ENCODE measurements at regions not wholly inside any gene's neighbourhood (a gene's known extent, or its start where the extent isn't known, plus 50 kb on each side); places are given as distances from the start of the nearest gene placed in this dataset.

- H3K4me1 ChIP-seq (ENCODE audit: control insufficient read depth, insufficient read depth, low read length) = no peaks in the 10 kb centered on the region
- no peak overlapping the region for H3K27ac ChIP-seq (ENCODE audit: low read depth, low read length)
- no peaks in the 10 kb centered on the region for H3K9me3 ChIP-seq (ENCODE audit: control insufficient read depth, insufficient read depth, low read length)
- H3K36me3 ChIP-seq (ENCODE audit: control insufficient read depth, insufficient read depth, low read length) = no peaks in the 10 kb centered on the region
- H3K27me3 ChIP-seq (ENCODE audit: control insufficient read depth, insufficient read depth, low read length) = no peaks in the 10 kb centered on the region
- H3K9ac ChIP-seq (ENCODE audit: low read depth, low read length) = no peak overlapping the region
- no peak overlapping the region for H3K4me3 ChIP-seq (ENCODE audit: low read depth, low read length)
Observed at GRCh38 chr11:112844517-112844916, 116.7 kb upstream of the NCAM1 start.

DNA sequence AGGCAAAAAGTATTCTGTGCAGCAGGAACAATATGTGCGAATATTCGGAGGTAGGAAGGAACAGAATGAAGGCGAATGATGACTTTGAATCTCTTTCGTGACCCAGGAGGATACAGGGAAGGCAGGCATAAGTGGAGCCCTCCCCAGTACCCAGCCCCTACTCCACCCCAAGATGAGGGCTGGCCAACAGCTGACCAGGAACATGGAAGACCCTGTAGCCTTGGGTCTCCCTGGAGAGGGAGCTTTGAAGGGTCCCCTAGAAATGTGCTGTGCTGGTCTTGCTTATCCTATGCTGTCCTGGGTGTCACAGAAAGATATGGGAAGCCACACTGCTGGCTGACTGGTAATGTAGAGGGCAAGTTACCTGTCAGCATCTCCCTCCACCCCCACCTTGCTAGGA is 113.7 kb upstream of the NCAM1 start:
- H3K9me3 ChIP-seq (ENCODE audit: control insufficient read depth, insufficient read depth, low read length) = no peaks in the 10 kb centered on the region
- no peak overlapping the region for H3K9ac ChIP-seq (ENCODE audit: low read depth, low read length)
- no peaks in the 10 kb centered on the region for H3K4me1 ChIP-seq (ENCODE audit: control insufficient read depth, insufficient read depth, low read length)
- H3K4me3 ChIP-seq (ENCODE audit: low read depth, low read length) = no peak overlapping the region
- no peaks in the 10 kb centered on the region for H3K27me3 ChIP-seq (ENCODE audit: control insufficient read depth, insufficient read depth, low read length)
- H3K36me3 ChIP-seq (ENCODE audit: control insufficient read depth, insufficient read depth, low read length) = no peaks in the 10 kb centered on the region
- H3K27ac ChIP-seq (ENCODE audit: low read depth, low read length) = no peak overlapping the region

DNA sequence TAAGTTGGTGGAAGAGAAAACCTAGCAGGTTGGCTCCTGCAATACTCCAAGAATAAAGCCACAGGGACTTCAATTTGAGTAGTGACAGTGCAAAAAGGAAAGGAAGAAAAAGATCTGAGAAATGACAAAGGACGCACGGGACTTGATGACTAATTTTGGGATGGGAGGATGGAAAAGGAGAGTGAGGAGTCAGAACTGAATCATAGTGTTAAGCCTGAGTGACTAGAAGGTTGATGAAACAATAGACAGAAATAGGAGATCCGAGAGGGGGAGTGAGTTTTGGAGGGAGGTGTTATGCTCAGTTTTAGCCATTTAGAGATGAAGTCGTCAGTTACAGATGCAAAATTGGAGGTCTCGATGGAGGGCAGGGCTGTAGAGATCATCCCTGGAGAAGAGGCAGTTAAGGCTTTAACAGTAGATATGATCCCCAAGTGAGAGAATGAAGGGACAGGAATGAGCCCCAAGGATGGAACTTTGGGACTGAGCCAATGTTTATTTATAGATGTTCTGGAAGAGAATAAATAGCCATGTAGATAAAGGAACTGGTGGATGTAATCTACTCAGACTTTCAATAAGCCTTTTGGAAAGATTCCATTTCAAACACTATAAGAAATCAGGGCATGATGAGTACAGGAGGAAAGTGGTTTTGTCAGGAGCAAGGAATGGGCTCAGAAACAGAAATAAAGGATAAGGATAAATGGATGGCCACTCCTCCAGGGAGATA is 108.9 kb upstream of the NCAM1 start:
- no peak overlapping the region for H3K27ac ChIP-seq (ENCODE audit: low read depth, low read length)
- no peaks in the 10 kb centered on the region for H3K4me1 ChIP-seq (ENCODE audit: control insufficient read depth, insufficient read depth, low read length)
- no peak overlapping the region for H3K4me3 ChIP-seq (ENCODE audit: low read depth, low read length)
- H3K27me3 ChIP-seq (ENCODE audit: control insufficient read depth, insufficient read depth, low read length) = no peaks in the 10 kb centered on the region
- no peak overlapping the region for H3K9ac ChIP-seq (ENCODE audit: low read depth, low read length)
- no peaks in the 10 kb centered on the region for H3K9me3 ChIP-seq (ENCODE audit: control insufficient read depth, insufficient read depth, low read length)
- no peaks in the 10 kb centered on the region for H3K36me3 ChIP-seq (ENCODE audit: control insufficient read depth, insufficient read depth, low read length)

DNA sequence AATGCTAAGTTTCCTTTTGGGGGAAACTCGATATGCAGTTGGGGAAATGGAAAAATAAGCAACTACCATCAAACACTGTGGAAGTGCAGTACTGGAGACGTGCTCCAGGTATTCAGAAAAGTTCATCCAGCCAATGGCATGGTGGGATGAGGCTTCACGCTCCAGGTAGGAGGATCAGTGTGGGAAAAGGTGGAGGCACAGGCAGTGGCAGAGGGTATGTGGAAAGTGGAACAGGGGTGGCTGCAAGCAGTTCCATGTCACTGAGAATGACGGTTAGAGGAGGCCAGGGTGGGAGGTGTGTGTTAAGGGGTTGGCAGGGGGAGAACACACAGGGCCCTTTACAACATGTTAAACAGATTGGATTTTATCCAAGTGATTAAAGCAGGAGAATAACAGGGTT is 105.1 kb upstream of the NCAM1 start:
- peaks cover 3% of the 10 kb centered on the region; the same call in 1 of the 2 replicates for H3K9me3 ChIP-seq (ENCODE audit: control insufficient read depth, insufficient read depth, low read length)
- H3K36me3 ChIP-seq (ENCODE audit: control insufficient read depth, insufficient read depth, low read length) = no peaks in the 10 kb centered on the region
- no peak overlapping the region for H3K4me3 ChIP-seq (ENCODE audit: low read depth, low read length)
- no peak overlapping the region for H3K9ac ChIP-seq (ENCODE audit: low read depth, low read length)
- H3K4me1 ChIP-seq (ENCODE audit: control insufficient read depth, insufficient read depth, low read length) = no peaks in the 10 kb centered on the region
- no peak overlapping the region for H3K27ac ChIP-seq (ENCODE audit: low read depth, low read length)
- H3K27me3 ChIP-seq (ENCODE audit: control insufficient read depth, insufficient read depth, low read length) = no peaks in the 10 kb centered on the region

GRCh38 chr11:112856591-112856990 is 104.6 kb upstream of the NCAM1 start:
- no peak overlapping the region for H3K4me3 ChIP-seq (ENCODE audit: low read depth, low read length)
- peaks cover 8% of the 10 kb centered on the region; the same call in 1 of the 2 replicates for H3K9me3 ChIP-seq (ENCODE audit: control insufficient read depth, insufficient read depth, low read length)
- no peaks in the 10 kb centered on the region for H3K4me1 ChIP-seq (ENCODE audit: control insufficient read depth, insufficient read depth, low read length)
- no peaks in the 10 kb centered on the region for H3K36me3 ChIP-seq (ENCODE audit: control insufficient read depth, insufficient read depth, low read length)
- no peaks in the 10 kb centered on the region for H3K27me3 ChIP-seq (ENCODE audit: control insufficient read depth, insufficient read depth, low read length)
- H3K9ac ChIP-seq (ENCODE audit: low read depth, low read length) = no peak overlapping the region
- H3K27ac ChIP-seq (ENCODE audit: low read depth, low read length) = no peak overlapping the region

GRCh38 chr11:112858289-112859023 is 102.8 kb upstream of the NCAM1 start:
- no peak overlapping the region for H3K4me3 ChIP-seq (ENCODE audit: low read depth, low read length)
- H3K9me3 ChIP-seq (ENCODE audit: control insufficient read depth, insufficient read depth, low read length) = peaks cover 10% of the 10 kb centered on the region; the same call in 1 of the 2 replicates
- H3K36me3 ChIP-seq (ENCODE audit: control insufficient read depth, insufficient read depth, low read length) = no peaks in the 10 kb centered on the region
- H3K9ac ChIP-seq (ENCODE audit: low read depth, low read length) = no peak overlapping the region
- H3K27me3 ChIP-seq (ENCODE audit: control insufficient read depth, insufficient read depth, low read length) = no peaks in the 10 kb centered on the region
- H3K27ac ChIP-seq (ENCODE audit: low read depth, low read length) = no peak overlapping the region
- H3K4me1 ChIP-seq (ENCODE audit: control insufficient read depth, insufficient read depth, low read length) = no peaks in the 10 kb centered on the region

DNA sequence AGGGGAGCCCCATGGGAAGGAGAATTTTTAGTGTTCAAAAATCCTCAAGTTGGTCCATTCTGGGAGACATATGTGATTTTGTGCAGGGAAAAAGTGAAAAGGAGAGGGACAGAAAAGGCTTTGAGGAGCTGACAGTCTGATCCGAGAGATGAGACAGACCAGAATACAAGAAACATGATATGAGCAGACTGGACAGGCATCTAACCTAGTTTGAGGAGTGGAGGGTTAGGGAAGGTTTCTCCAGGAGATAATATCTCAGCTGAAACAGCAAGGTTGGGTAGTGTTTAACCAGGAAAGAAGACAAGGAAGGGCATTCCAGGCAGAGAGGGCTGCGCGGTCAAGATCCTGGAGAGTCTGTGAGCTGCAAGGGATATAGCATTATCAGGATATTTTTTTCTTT is 101.4 kb upstream of the NCAM1 start:
- no peak overlapping the region for H3K9ac ChIP-seq (ENCODE audit: low read depth, low read length)
- H3K27me3 ChIP-seq (ENCODE audit: control insufficient read depth, insufficient read depth, low read length) = no peaks in the 10 kb centered on the region
- H3K9me3 ChIP-seq (ENCODE audit: control insufficient read depth, insufficient read depth, low read length) = peaks cover 10% of the 10 kb centered on the region; the same call in 1 of the 2 replicates
- H3K27ac ChIP-seq (ENCODE audit: low read depth, low read length) = no peak overlapping the region
- no peak overlapping the region for H3K4me3 ChIP-seq (ENCODE audit: low read depth, low read length)
- no peaks in the 10 kb centered on the region for H3K4me1 ChIP-seq (ENCODE audit: control insufficient read depth, insufficient read depth, low read length)
- H3K36me3 ChIP-seq (ENCODE audit: control insufficient read depth, insufficient read depth, low read length) = no peaks in the 10 kb centered on the region

DNA sequence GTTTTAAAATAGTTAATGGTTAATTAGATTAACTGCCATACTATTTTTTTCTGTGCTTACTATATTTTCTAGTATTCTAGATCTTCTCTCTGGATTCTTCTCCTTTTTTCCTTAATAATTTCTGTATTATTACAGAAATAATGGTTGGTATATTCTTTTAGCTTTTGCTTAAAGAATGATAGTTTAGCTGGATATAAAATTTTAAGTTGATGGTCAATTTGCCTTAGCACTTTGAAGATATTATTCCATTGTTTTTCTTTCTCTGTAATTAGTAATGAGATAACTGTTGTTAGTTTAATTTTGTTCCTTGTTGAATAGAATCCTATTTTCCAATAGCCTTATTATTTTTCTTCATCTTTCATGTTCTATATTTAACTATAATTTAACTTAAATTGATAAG is 99.9 kb upstream of the NCAM1 start:
- no peak overlapping the region for H3K9ac ChIP-seq (ENCODE audit: low read depth, low read length)
- peaks cover 10% of the 10 kb centered on the region; the same call in 1 of the 2 replicates for H3K9me3 ChIP-seq (ENCODE audit: control insufficient read depth, insufficient read depth, low read length)
- no peak overlapping the region for H3K4me3 ChIP-seq (ENCODE audit: low read depth, low read length)
- no peak overlapping the region for H3K27ac ChIP-seq (ENCODE audit: low read depth, low read length)
- no peaks in the 10 kb centered on the region for H3K27me3 ChIP-seq (ENCODE audit: control insufficient read depth, insufficient read depth, low read length)
- no peaks in the 10 kb centered on the region for H3K4me1 ChIP-seq (ENCODE audit: control insufficient read depth, insufficient read depth, low read length)
- H3K36me3 ChIP-seq (ENCODE audit: control insufficient read depth, insufficient read depth, low read length) = no peaks in the 10 kb centered on the region

GRCh38 chr11:112863305-112863704 is 97.9 kb upstream of the NCAM1 start:
- Histone ChIP-seq H3K4me1 (ENCODE audit: control insufficient read depth, insufficient read depth, low read length) (no peaks in the 10 kb centered on the region), H3K27ac (ENCODE audit: low read depth, low read length) (no peak overlapping the region), H3K4me3 (ENCODE audit: low read depth, low read length) (no peak overlapping the region), H3K27me3 (ENCODE audit: control insufficient read depth, insufficient read depth, low read length) (no peaks in the 10 kb centered on the region), H3K9ac (ENCODE audit: low read depth, low read length) (no peak overlapping the region), H3K9me3 (ENCODE audit: control insufficient read depth, insufficient read depth, low read length) (peaks cover 10% of the 10 kb centered on the region; the same call in 1 of the 2 replicates), H3K36me3 (ENCODE audit: control insufficient read depth, insufficient read depth, low read length) (no peaks in the 10 kb centered on the region)

GRCh38 chr11:112864672-112865071 is 96.5 kb upstream of the NCAM1 start:
- H3K27me3 ChIP-seq (ENCODE audit: control insufficient read depth, insufficient read depth, low read length) = no peaks in the 10 kb centered on the region
- no peaks in the 10 kb centered on the region for H3K36me3 ChIP-seq (ENCODE audit: control insufficient read depth, insufficient read depth, low read length)
- H3K27ac ChIP-seq (ENCODE audit: low read depth, low read length) = no peak overlapping the region
- H3K4me1 ChIP-seq (ENCODE audit: control insufficient read depth, insufficient read depth, low read length) = no peaks in the 10 kb centered on the region
- H3K9me3 ChIP-seq (ENCODE audit: control insufficient read depth, insufficient read depth, low read length) = peaks cover 10% of the 10 kb centered on the region; the same call in 1 of the 2 replicates
- no peak overlapping the region for H3K4me3 ChIP-seq (ENCODE audit: low read depth, low read length)
- no peak overlapping the region for H3K9ac ChIP-seq (ENCODE audit: low read depth, low read length)

DNA sequence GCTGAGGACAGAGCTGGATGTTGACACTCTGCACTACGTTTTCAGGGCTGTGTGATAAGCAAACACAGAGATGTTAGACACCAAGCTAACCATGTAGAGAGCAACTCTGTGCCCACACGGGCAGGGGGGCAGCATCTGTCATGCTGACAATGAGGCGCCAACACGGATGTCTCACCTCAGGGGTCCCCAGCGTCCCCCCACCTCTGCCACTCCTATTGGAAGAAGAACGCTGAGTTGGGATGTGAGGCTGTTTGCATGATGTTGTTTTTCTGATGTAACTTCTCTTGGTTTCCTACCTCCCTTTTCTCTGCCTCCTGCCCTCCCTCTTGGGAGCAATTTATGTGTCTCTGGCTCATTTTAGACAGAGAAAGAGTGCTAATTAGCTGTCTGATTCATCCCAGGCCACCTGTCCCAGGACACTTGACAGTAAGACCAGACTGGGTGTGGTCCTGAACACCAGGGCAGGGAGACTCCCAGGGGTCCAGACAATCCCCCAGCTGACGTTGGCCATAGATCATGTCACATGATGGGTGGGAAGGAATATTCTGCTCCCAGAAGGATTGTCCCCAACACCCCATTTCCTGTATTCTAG is 89.2 kb upstream of the NCAM1 start:
- Histone ChIP-seq H3K9me3 (ENCODE audit: control insufficient read depth, insufficient read depth, low read length) (no peaks in the 10 kb centered on the region), H3K9ac (ENCODE audit: low read depth, low read length) (no peak overlapping the region), H3K27me3 (ENCODE audit: control insufficient read depth, insufficient read depth, low read length) (no peaks in the 10 kb centered on the region), H3K27ac (ENCODE audit: low read depth, low read length) (no peak overlapping the region), H3K36me3 (ENCODE audit: control insufficient read depth, insufficient read depth, low read length) (no peaks in the 10 kb centered on the region), H3K4me3 (ENCODE audit: low read depth, low read length) (no peak overlapping the region), H3K4me1 (ENCODE audit: control insufficient read depth, insufficient read depth, low read length) (no peaks in the 10 kb centered on the region)
